Nucleus accumbens (tissue), 56 donors: ENCODE measurements at regions not wholly inside any gene's neighbourhood (a gene's known extent, or its start where the extent isn't known, plus 50 kb on each side); places are given as distances from the start of the nearest gene placed in this dataset.
"Not testable (repeated sequence)": the region's sequence is repeated elsewhere in the genome, so short reads cannot be mapped to it uniquely, and the experiment has no call there.

Source experiments
- DNase-seq, 56 donors: peaks; one replicate each; lab custom pipeline; 2025; lab: John Stamatoyannopoulos, UW

DNA sequence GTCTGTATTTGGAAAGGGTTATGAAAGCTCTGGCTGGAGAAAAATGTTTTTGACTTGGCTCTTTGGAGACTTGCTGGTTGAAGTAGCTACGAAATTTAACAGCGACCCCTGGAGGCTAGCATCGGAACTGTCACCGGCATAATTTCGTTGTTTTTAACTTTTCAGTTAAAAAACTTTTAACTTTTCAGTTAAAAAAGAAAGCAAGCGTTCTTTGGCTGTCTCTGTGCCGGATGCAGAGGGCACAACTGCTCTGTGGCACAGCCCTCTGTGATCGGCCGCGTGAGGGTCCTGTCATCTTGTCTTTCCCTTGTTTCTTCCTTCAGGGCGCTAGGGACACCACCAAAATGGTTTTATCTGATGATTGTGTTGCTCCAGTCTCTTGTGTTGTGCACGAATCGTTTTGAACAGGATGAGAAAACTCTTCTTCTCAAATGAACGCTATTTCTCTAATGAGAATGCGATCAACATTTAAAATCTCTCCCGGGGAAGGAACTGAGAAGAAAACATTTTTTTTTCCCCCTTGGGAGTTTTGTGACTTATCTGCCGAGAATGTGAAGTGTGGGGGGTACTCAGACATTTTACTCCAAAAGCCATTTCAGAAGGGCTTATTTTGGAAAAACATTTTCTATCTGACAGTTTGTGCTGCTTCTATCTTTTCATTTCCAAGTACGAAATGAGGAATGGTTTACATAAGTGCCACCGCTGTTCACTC, 57.1 kb downstream of the ADCYAP1 start:
- peak in 7 of 56 donors; percentile 0 to 42 (median 2) for DNase-seq

DNA sequence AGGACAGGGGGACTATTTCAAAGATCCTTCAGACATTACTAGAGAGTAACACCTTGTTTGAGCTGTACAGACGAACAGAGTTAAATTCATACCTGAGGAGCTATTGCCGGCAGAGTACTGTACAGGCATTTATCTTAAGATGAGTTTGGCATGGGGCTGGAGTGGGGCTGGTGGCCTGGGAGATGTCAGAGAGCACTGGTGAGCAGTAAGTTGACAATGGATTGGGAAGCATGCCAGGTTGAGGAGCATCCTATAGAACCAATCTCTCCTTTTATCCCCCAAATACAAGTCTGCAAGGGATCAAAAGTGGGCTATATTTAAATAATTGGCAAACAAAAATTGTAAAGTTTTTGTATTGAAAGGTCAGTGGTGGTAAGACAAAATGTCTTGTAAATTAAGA, 58.6 kb downstream of the ADCYAP1 start:
- no peak for DNase-seq

DNA sequence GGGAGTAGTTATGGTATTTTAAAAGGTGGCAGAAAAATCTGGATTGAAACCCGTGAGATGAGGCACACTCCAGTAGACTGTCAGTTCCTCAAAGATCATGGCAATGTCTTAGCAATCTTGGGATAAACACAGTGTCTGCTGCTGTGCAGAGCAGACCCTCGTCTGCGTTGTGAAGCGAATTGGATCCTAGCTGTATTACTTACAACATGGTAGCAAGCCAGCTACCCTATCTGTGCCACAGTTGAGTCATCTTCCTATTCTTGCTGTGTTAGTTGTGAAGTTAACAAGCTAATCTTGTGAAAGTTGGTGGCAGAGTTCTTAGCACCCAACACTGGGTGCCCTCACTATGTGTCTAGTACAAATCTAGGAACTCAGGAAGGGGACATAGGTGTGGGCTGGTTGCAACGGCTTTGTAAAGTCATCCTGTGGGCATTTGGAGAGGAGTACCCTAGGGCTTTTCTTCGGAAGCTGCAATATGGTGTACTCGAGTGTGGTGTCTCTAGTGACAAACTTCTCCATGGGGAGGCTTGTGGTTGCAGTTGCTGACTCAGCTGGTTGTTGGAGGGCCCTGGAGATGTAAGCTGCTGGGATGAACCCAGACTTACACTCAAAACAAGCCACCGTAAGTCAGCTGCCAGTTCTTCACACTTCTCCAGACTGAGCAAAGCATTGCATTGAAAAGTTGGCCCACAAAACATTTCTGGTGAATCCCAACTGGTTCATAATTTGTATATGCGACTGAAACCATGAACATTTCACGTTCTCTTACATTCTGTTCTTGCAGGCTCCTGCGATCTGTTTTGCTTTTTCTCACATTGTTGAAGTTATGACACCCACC, 61.5 kb downstream of the ADCYAP1 start:
- DNase-seq: no peak

DNA sequence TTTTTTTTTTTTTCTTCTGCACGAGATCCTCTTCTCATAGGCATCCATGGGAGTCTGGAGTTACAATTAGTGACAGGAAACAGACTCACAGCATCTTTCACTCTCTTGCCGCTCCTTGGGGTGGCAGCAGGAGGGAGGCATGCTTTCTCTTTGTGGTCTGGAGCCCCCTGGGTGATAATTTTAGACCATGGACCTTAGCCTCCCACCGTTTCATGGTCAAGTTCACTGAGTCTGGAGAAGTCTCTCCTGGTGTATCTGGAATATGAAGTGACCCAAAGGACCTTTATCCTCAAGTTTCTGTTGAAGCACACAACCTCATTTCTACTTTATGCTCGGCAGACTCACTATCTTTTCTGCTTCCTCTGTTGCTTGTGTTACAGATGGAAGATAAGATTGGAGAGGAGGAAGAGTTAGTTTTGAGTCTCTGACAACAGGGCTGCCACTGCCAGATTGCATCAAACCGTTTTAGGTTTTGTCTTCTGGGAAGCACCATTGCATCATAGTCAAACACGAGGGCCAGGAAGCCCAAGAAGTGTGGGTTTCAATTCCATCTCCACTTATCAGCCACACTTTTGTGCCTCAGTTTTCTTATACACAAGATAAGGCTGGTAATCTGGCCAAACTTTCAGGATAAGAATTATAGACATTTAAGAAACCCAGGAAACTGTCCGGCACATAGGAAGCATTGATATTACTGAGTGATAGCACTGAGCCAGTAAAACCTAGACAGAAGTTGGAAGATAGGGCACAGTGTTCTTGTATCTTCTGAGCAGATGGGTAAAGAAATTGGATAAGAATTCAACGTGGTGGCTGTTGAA, 62.3 kb downstream of the ADCYAP1 start:
- DNase-seq: no peak

DNA sequence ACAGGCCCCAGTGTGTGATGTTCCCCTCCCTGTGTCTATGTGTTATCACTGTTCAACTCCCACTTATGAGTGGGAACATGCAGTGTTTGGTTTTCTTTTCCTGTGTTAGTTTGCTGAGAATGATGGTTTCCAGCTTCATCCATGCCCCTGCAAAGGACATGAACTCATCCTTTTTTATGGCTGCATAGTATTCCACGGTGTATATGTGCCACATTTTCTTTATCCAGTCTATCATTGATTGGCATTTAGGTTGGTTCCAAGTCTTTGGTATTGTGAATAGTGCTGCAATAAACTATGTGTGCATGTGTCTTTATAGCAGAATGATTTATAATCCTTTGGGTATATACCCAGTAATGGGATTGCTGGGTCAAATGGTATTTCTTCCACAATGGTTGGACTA, 64.2 kb downstream of the ADCYAP1 start:
- DNase-seq: not testable (repeated sequence)

DNA sequence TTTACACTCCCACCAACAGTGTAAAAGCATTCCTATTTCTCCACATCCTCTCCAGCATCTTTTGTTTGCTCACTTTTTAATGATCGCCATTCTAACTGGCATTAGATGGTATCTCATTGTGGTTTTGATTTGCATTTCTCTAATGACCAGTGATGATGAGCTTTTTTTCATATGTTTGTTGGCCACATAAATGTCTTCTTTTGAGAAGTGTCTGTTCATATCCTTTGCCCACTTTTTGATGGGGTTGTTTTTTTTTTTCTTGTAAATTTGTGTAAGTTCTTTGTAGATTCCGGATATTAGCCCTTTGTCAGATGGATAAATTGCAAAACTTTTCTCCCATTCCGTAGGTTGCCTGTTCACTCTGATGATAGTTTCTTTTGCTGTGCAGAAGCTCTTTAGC, 64.6 kb downstream of the ADCYAP1 start:
- not testable (repeated sequence) for DNase-seq

DNA sequence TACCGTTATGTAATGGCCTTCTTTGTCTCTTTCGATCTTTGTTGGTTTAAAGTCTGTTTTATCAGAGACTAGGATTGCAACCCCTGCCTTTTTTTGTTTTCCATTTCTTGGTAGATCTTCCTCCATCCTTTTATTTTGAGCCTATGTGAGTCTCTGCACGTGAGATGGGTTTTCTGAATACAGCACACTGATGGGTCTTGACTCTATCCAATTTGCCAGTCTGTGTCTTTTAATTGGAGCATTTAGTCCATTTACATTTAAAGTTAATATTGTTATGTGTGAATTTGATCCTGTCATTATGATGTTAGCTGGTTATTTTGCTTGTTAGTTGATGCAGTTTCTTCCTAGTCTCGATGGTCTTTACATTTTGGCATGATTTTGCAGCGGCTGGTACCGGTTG, 69.9 kb downstream of the ADCYAP1 start:
- not testable (repeated sequence) for DNase-seq

GRCh38 chr18:976393-977128, 71.9 kb downstream of the ADCYAP1 start:
- DNase-seq: not testable (repeated sequence)

DNA sequence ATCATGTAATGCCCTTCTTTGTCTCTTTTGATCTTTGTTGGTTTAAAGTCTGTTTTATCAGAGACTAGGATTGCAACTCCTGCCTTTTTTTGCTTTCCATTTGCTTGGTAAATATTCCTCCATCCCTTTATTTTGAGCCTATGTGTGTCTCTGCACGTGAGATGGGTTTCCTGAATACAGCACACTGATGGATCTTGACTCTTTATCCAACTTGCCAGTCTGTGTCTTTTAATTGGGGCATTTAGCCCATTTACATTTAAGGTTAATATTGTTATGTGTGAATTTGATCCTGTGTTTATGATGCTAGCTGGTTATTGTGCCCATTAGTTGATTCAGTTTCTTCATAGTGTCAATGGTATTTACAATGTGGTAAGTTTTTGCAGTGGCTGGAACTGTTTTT, 72.7 kb downstream of the ADCYAP1 start:
- DNase-seq: not testable (repeated sequence)

- not testable (repeated sequence) for DNase-seq
Observed at GRCh38 chr18:977732-978131, 73.1 kb downstream of the ADCYAP1 start.

DNA sequence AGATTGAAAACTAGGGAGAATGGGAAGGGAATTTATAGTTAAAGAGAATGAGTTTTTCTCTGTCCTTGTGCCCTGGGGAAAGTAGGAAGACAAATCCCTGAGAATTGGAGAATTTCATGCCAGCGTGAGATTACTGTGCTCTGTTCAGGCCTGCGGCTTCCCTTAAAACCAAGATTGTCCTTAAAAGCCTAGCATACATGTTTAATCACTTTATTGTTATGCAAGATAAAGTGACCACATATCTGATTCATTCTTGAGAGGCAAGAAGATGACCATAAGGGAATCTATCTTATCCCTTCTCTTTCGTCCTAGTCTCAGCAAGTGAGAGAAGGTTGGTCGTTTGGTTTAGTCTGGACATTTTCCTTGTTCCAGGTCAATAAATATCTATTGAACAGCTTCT, 75.9 kb downstream of the ADCYAP1 start:
- DNase-seq: no peak

GRCh38 chr18:984004-984403, 79.3 kb downstream of the ADCYAP1 start:
- no peak for DNase-seq

DNA sequence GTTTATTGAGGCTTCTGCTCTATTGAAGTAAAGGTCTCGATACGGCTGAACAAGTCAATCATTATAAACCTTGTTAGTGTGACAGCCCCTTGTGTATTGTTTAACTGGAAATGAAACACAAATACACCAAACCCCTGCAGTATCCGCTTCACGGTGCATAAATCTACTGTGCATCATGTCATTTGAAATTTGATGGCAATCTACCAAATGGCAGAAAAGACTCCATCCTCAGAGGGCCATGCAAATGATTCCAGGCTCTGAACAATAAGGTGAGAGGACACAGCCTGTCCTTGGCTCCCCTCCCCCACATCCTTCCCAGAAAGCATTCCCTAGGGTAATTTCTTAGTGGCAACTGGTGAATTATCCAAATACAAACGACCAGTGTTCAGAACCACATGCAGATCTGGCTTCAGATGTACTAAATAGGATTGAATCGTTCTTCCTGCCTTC, 80.6 kb downstream of the ADCYAP1 start:
- peak in 1 of 56 donors; percentile 1 for DNase-seq

GRCh38 chr18:986051-986450, 81.4 kb downstream of the ADCYAP1 start:
- no peak for DNase-seq

- DNase-seq: no peak
Observed at GRCh38 chr18:986552-986951, 81.9 kb downstream of the ADCYAP1 start.

- DNase-seq: no peak
Observed at GRCh38 chr18:987325-988186, 82.9 kb downstream of the ADCYAP1 start.

GRCh38 chr18:989425-989824, 84.8 kb downstream of the ADCYAP1 start:
- DNase-seq: no peak

- no peak for DNase-seq
Observed at GRCh38 chr18:990197-990596, 85.5 kb downstream of the ADCYAP1 start.

DNA sequence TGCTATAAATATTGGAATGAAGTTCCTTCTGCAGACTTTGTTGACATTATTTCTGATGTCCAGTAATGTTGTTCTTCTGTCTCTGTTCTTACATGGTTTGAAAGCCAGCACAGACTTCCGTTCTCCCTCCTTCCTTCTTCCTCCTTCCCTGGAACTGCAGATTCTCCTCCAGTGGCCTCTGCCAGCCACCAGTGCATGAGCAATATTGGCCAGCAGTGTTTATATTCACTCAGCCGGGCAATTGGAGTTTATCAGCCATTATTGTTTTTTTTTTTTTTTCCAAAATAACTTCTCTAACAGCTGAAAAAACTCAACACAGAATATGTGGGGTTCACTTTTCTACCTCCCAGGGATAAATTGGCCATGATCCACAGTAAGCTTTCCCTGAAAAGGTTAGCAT, 86.8 kb downstream of the ADCYAP1 start:
- DNase-seq: no peak
